ENCODE measurements at regions not wholly inside any gene's neighbourhood (a gene's known extent, or its start where the extent isn't known, plus 50 kb on each side); places are given as distances from the start of the nearest gene placed in this dataset.

DNA sequence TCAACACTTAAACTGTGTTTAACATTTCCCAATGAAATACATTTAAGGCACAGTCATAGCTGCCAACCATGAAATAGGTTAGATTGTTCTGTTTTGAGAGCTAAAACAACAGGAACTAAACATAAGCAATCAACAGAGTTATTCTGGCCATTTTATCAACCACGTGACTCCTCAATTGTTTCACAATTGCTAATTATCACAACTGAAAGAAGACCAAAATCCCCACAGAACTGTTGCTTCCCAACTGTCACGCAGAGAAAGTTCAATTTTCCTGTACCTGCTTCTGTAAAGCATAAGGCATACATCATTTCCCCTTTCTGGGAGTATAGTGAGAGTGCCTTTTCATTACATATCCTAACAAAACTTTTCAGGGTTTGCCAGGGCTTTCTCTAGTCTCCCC, 248.6 kb downstream of the EPHA4 start:
- in situ Hi-C loops (cut with HindIII; ENCODE audit: low sequenced_read_pairs), result no loop called here
- DNase-seq (ENCODE audit: low spot score), result no peak

DNA sequence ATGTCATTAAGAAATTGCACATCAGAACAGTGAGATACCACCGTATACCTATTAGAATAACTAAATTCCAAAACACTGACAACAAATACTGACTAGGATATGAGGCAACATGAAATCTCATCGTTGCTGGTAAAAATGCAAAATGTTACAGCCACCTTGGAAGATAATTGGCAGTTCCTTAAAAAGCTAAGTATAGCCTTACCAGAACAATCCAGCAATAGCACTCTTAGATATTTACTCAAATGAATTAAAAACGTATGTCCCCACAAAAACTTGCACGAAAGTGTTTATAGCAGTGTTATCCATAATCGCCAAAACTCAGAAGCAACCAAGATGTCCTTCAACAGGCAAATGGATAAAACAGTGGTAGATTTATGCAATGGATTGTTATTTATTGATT, 241.7 kb downstream of the EPHA4 start:
- in situ Hi-C loops (cut with HindIII; ENCODE audit: low sequenced_read_pairs), result no loop called here
- DNase-seq (ENCODE audit: low spot score), result no peak

DNA sequence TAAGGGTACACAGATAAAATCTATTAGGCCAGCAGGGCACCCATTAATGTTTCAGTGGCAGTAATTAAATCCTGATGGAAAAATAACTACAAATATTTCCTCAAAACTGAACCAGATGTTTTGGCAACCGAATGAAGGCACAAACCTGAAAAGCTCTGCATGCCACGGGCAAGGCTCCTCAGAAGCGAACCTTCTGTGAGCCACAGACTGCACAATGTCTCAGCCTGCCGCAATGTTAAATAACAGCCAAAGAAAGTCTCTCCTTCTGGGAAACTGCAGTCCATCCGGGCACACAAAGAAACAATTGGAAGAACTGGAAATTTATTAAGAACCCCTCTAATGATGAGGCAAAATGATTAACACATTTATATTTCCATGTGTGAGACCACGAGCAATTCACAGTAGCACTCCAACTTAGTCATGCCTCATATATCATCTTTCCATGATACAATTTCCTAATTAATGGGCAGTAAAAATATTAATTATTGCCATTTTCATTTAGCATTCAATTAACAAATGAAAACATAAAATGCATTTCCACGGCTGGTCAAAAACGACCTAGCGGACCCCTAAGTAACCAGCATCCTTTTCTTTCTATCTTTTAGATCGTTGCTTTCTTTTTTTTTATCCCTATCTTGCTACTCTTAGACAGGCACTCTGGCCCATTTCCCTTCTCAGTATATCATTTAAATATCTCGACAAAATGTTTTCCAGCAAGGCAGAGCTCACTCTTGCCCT, 237.5 kb downstream of the EPHA4 start:
- no peak for DNase-seq (ENCODE audit: low spot score)
- in situ Hi-C loops (cut with HindIII; ENCODE audit: low sequenced_read_pairs), result no loop called here

DNA sequence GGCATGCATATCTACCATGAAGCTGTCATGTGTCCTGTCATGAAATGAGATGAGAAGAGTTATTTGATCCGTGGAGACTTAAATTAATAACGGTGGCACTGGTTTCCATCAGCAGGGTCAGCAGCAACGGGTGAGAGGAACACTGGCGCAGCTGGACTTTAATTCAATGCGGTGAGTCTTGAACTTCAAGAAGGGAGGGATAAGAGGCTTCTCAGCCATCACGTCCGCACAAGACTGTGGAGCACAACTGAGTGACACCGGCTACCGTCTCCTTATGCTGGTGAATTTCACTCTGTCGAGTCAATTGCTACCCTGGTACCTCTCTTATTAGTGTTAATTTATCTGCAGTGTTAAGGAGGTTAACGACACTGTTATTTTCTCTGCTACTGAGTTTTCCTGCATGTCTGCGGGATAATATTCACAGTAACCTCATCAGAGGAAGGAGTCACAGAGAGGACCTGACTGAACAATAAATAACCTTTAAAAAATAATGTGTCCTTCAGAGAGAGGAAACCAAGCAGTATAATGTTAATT, 236.8 kb downstream of the EPHA4 start:
- DNase-seq (ENCODE audit: low spot score), result no peak
- in situ Hi-C loops (cut with HindIII; ENCODE audit: low sequenced_read_pairs), result no loop called here

DNA sequence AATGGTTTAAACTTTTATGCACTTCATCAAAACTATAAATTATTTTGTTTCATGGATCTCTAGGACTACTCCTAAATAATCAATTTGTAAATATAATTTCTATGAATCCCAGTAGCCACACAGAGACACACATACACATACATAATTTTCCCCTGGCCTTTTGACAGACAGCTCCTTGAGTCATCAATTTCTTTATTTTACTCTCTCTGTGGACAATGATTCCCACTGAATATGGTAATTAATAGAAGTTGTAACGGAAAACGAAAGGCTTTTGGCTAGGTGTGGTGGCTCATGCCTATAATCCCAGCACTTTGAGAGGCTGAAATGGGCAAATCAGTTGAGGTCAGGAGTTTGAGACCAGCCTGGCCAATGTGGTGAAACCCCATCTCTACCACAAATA, 235.1 kb downstream of the EPHA4 start:
- no peak for DNase-seq (ENCODE audit: low spot score)
- in situ Hi-C loops (cut with HindIII; ENCODE audit: low sequenced_read_pairs), result no loop called here

DNA sequence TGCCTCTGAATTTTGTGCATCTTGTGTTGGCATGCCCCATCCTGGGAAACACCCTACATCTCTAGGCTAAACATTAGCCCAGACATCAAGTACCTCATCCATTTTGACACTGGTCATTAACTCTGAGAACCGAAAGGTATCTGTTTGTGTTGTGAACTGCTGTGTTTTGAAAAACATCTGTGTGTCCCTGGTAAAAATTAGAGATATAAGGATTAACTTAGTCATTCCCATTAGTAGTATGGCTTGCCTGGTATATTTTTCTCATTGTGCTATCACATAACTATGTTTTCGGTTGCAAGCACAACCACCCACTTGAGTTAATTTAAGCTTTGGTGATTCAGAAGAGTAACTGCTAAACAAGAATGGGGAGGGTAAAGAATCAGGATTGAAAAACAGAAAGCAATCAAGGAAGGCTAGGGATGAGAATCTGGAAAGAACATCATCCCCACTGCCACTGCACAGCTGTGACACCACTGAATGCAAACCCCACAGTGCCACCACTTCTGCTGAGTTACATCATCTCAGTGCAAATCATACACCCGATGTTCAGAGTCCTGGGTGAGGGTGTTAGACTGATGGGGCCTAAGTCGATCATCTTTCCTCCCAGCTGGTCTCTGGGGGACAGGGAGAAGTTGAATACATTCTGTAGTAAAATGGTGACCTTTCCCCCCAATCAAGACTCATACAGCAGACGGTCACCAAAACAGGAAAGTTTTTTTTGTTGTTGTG, 234.0 kb downstream of the EPHA4 start:
- in situ Hi-C loops (cut with HindIII; ENCODE audit: low sequenced_read_pairs), result no loop called here

DNA sequence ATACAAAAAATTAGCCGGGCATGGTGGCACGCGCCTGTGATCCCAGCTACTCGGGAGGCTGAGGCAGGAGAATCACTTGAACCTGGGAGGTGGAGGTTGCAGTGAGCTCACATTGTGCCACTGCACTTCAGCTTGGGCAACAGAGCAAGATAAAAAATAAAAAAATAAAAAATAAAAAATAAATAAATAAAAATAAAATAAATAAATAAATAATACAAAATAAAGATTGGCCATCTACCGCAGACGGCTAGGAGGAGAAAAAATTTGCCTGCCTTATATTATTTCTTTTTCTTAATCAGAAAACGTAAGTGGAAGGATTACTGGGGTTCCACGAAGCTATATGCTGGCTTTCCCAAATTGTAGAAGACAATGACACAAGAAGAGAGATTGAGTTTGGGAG, 229.7 kb downstream of the EPHA4 start:
- in situ Hi-C loops (cut with HindIII; ENCODE audit: low sequenced_read_pairs), result no loop called here
- DNase-seq (ENCODE audit: low spot score), result no peak

More for the DNA sequence above, 234.0 kb downstream of the EPHA4 start:
- DNase-seq (ENCODE audit: low spot score), result no peak

DNA sequence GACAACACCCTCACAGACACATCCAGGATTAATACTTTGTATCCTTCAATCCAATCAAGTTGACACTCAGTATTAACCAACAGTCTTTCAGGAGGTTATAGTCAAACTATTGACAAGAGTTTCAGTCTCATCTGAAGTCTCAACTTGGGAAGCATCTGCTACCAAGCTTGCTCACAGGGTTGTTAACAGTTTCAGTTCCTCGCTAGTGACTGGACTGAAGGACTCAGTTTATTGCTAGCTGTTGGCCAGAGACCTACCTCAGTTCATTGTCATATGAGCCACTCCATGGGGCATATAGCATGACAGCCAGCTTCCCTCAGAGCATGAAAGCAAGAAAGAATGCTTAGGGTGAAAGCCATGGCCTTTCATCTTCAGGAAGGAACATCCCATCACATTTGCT, 228.6 kb downstream of the EPHA4 start:
- DNase-seq (ENCODE audit: low spot score), result no peak
- in situ Hi-C loops (cut with HindIII; ENCODE audit: low sequenced_read_pairs), result no loop called here

DNA sequence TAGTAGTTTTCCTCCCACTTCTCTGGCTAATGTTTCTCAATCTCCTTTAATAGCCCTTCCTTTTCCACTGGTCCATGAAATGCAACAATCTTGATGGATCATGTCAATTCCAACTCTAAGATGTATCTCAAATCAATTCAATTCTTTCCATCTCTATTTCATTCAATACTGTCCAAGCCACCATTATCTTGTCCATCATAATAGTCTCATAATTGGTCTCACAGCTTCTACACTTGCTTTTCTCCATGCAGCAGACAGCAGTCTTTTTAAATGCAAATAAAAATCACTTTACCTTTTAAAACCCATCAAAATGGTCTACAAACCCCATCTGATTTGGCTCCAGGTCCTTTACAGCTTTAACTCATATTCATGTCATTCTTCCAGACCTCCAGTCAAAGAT, 226.6 kb downstream of the EPHA4 start:
- in situ Hi-C loops (cut with HindIII; ENCODE audit: low sequenced_read_pairs), result no loop called here
- DNase-seq (ENCODE audit: low spot score), result no peak

DNA sequence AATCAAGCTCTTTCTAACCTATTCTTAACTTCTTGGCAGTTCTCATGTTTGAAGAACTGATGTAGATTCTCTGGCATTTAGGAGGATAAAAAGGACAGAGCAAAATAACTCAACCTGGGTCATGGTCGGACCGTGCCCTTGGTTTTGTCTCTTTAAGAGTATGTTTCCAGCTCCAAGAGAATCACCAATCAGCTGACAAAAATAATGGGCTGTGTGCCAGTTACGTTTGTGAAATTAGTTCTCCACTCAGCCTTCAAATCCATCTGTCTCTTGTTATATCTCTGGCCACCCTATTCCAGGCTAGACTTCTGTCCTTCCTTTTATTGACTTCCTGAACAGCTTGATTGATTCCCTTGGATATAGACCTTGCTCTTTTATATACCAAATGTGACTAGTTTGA, 225.7 kb downstream of the EPHA4 start:
- in situ Hi-C loops (cut with HindIII; ENCODE audit: low sequenced_read_pairs), result no loop called here
- no peak for DNase-seq (ENCODE audit: low spot score)

DNA sequence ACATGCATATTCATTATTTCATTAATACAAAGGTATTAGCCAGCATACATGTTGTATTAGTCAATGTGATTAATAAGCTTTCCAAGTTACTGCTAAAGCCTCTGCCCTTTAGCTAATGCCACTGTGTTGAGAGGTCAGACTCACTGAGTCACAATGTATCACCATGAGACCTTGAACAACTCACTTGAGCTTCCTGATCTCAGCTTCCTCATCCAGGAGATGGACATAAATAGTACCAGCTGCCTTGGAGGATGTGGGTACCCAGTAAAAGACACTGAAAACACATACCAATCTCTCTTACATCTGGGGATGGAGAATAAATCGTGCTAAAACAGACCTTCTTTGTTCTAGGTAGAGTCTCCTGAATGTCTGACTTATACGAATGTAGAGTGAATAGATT, 224.6 kb downstream of the EPHA4 start:
- in situ Hi-C loops (cut with HindIII; ENCODE audit: low sequenced_read_pairs), result no loop called here
- DNase-seq (ENCODE audit: low spot score), result no peak

DNA sequence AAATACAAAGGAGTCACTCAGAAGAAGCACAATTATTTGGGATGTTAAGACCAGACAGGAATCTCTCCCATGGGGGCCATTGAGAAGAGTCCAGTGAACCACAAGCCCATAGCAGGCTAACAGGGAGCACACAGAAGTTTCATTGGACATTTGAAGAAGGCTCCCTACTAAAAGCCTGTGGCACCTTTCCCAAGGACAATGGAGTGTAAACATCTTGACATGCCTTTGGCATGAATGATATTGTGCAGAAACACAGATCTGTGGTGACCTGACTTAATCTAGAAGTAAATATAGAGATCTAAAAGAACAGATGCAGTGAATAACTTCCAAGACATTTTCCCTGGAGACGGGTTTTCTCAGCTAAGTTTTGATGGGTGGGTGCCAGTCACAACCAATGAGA, 221.5 kb downstream of the EPHA4 start:
- DNase-seq (ENCODE audit: low spot score), result no peak
- in situ Hi-C loops (cut with HindIII; ENCODE audit: low sequenced_read_pairs), result no loop called here

DNA sequence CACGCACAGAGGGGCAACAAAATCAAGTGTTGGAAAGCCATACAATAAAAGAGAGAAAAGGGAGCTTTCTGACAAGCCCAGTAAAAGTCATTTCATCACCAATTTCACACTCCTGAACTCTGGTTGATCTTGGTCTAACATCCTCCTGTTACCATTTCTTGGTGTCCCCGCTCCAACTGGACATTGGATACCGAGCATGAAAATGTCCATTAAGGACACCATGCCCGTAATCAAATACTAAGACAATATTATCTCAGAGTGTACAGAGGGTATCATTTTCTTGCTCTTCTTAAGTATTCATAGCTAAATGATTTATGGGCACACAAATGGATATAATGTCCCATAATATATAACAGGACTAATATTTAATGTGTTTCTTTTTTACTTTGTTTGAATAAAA, 218.9 kb downstream of the EPHA4 start:
- in situ Hi-C loops (cut with HindIII; ENCODE audit: low sequenced_read_pairs), result no loop called here

DNA sequence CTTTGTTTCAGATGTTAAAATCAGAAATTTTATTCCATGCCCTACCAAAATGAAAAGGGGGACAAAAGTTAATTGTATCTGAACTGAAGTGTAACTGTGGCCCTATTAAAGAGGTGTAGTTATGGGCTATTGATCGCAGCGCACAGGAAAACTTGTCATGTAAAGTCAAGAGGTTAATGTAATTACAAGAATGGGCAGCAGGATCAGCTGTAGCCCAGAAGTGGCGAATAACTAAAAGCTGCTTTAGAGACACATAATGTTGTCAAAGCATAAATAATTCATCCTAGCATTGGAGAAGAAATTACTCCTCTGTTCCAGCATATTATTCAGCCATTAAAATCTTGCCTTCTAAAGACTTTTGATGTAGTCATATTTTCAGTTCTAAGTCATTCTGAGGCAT, 211.8 kb downstream of the EPHA4 start:
- in situ Hi-C loops (cut with HindIII; ENCODE audit: low sequenced_read_pairs), result no loop called here
- DNase-seq (ENCODE audit: low spot score), result no peak

More for the DNA sequence above, 218.9 kb downstream of the EPHA4 start:
- no peak for DNase-seq (ENCODE audit: low spot score)

DNA sequence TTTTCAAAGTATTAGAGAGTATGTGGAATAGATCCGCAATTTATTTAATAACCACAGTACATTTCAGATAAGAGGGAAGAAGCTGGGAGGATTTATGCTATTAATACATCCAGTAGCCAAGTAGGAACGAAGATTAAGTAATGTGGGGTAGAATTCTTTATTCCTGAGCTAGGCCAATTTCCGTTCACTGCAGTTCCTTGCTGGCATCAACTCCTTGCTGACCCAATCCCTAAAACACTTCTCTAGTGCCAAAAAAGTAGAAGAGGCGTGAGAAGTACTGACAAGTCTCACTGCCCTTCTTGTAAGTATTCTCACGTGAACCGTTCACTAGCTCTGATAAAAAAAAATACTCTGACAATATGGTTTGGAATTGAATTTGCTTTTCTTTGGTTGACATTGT, 211.4 kb downstream of the EPHA4 start:
- no peak for DNase-seq (ENCODE audit: low spot score)
- in situ Hi-C loops (cut with HindIII; ENCODE audit: low sequenced_read_pairs), result no loop called here

DNA sequence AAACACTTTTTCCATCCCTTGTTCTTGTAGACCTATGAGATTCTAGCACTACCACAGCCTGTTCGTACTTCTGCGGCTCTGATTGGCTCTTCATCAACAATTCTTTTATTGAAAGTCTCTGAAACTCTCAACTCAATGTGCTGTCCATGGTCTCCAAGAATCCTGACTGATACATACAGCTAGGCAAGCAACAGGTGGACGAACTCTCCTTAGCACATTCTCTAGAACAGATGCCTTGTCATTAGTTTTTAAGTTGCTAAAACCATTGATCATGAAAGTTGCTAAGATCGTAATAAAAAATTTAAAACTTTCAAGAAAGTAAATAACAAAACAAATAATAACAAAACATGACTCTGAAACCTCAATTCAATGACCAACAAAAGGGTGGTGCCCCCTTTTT, 210.5 kb downstream of the EPHA4 start:
- no peak for DNase-seq (ENCODE audit: low spot score)

DNA sequence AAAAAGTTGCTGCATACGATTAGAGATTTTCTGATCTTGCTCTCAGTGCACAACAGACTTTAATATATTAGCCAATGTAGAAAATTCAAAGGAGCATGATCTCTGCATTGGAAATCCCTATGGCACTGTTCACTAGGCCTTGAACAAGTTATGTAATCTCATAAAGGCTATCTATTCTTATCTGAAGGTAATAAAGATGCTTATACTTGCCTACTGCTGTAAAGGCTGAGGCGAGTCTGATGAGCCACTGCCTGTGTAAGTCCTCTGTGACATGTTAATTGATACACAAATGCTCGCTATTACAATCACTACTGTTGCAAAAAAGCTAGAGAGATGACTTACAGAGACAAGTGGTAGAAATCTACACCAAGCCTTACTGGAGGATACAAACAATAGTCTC, 207.4 kb downstream of the EPHA4 start:
- DNase-seq (ENCODE audit: low spot score), result no peak
- in situ Hi-C loops (cut with HindIII; ENCODE audit: low sequenced_read_pairs), result no loop called here

More for the DNA sequence above, 210.5 kb downstream of the EPHA4 start:
- in situ Hi-C loops (cut with HindIII; ENCODE audit: low sequenced_read_pairs), result no loop called here

Measured in G401 (cell line).